ENCODE measurements at regions not wholly inside any gene's neighbourhood (a gene's known extent, or its start where the extent isn't known, plus 50 kb on each side); places are given as distances from the start of the nearest gene placed in this dataset.

- DNase-seq: no peak
Measured at GRCh38 chr14:26773906-26774593, 176.2 kb upstream of the NOVA1 start.

- no peak for DNase-seq
Measured at GRCh38 chr14:26775765-26776563, 178.1 kb upstream of the NOVA1 start.

GRCh38 chr14:26791117-26791806, 193.4 kb upstream of the NOVA1 start:
- no peak for DNase-seq

GRCh38 chr14:26794731-26795130, 196.9 kb upstream of the NOVA1 start:
- DNase-seq: no peak

GRCh38 chr14:26808407-26808806, 210.6 kb upstream of the NOVA1 start:
- DNase-seq: no peak

- DNase-seq: no peak
Measured at GRCh38 chr14:26810631-26811030, 212.8 kb upstream of the NOVA1 start.

GRCh38 chr14:26811756-26812305, 214.0 kb upstream of the NOVA1 start:
- DNase-seq: no peak

GRCh38 chr14:26820138-26820537, 222.3 kb upstream of the NOVA1 start:
- no peak for DNase-seq

GRCh38 chr14:26820572-26820971, 222.7 kb upstream of the NOVA1 start:
- no peak for DNase-seq

- DNase-seq: no peak
Measured at GRCh38 chr14:26828741-26829140, 230.9 kb upstream of the NOVA1 start.

GRCh38 chr14:26833621-26834176, 235.9 kb upstream of the NOVA1 start:
- no peak for DNase-seq

GRCh38 chr14:26835979-26836570, 238.2 kb upstream of the NOVA1 start:
- no peak for DNase-seq

GRCh38 chr14:26839481-26839880, 241.6 kb upstream of the NOVA1 start:
- no peak for DNase-seq

- no peak for DNase-seq
Measured at GRCh38 chr14:26841326-26841725, 243.5 kb upstream of the NOVA1 start.

- no peak for DNase-seq
Measured at GRCh38 chr14:26841920-26842741, 244.3 kb upstream of the NOVA1 start.

- no peak for DNase-seq
Measured at GRCh38 chr14:26845151-26845818, 247.5 kb upstream of the NOVA1 start.

- DNase-seq: no peak
Measured at GRCh38 chr14:26846388-26846787, 248.6 kb upstream of the NOVA1 start.

GRCh38 chr14:26849514-26849913, 251.7 kb upstream of the NOVA1 start:
- DNase-seq: no peak

- DNase-seq: no peak
Measured at GRCh38 chr14:26851793-26852192, 254.0 kb upstream of the NOVA1 start.

- DNase-seq: no peak
Measured at GRCh38 chr14:26855077-26855753, 257.4 kb upstream of the NOVA1 start.

All from AML-193 (cell line).